Suprapubic skin (tissue), 4 donors: ENCODE measurements at regions not wholly inside any gene's neighbourhood (a gene's known extent, or its start where the extent isn't known, plus 50 kb on each side); places are given as distances from the start of the nearest gene placed in this dataset.

ENCODE experiments used
- DNase-seq, 2 donors: peaks; one replicate each; pipeline ENCODE4 v3.0.0-alpha.2; 2019; ENCODE audit warnings: low spot score in 2 of 2
- H3K27ac ChIP-seq: fragments of 200-600 bp; sonication (generic); one replicate; pipeline ENCODE4 v1.5.1; 2019
- H3K27me3 ChIP-seq: fragments of 200-600 bp; sonication (generic); one replicate; pipeline ENCODE4 v1.5.1; 2019
- H3K36me3 ChIP-seq: fragments of 200-600 bp; sonication (generic); one replicate; pipeline ENCODE4 v1.5.1; 2019
- H3K4me1 ChIP-seq: fragments of 200-600 bp; sonication (generic); one replicate; pipeline ENCODE4 v1.5.1; 2019
- H3K4me3 ChIP-seq: fragments of 200-600 bp; sonication (generic); one replicate; pipeline ENCODE4 v1.5.1; 2019; ENCODE audit warnings: mild to moderate bottlenecking
- H3K9me3 ChIP-seq: fragments of 200-600 bp; sonication (generic); one replicate; pipeline ENCODE4 v1.5.1; 2019
- CTCF ChIP-seq, 2 donors: fragments of 200-600 bp in 1 of 2; fragments of 450-650 bp in 1 of 2; sonication (generic) in 1 of 2; IDR thresholded peaks; one replicate each; pipeline ENCODE4 v1.5.1; 2016 to 2019; ENCODE audit warnings: antibody characterized with exemption in 2 of 2, mild to moderate bottlenecking in 1 of 2, moderate library complexity in 1 of 2
- EP300 ChIP-seq: sonication (generic); formaldehyde crosslinking; IDR thresholded peaks from one replicate; pipeline ENCODE4 v1.6.1; 2017; ENCODE audit warnings: antibody characterized with exemption
- POLR2A ChIP-seq, 2 donors: fragments of 450-650 bp; IDR thresholded peaks; one replicate each; pipeline ENCODE4 v1.6.1; 2017; ENCODE audit warnings: antibody characterized with exemption in 2 of 2, mild to moderate bottlenecking in 2 of 2, moderate library complexity in 2 of 2
- POLR2AphosphoS5 ChIP-seq, 3 donors: sonication (generic); formaldehyde crosslinking; IDR thresholded peaks; one replicate each; pipeline ENCODE4 v1.6.1; 2017; ENCODE audit warnings: antibody characterized with exemption in 3 of 3
- WGBS: methylation state at CpG from one replicate; pipeline ENCODE4 v1.1.5; 2018; 5-methylcytosine and 5-hydroxymethylcytosine counted together

- H3K4me3 ChIP-seq, result no peak overlapping the region
- no peaks in the 10 kb centered on the region for H3K27me3 ChIP-seq
- H3K27ac ChIP-seq, result no peak overlapping the region
- no peaks in the 10 kb centered on the region for H3K9me3 ChIP-seq
- H3K4me1 ChIP-seq, result no peaks in the 10 kb centered on the region
- no peak for DNase-seq
- no peak for TF ChIP-seq POLR2AphosphoS5 (IDR thresholded peaks at IDR 0.05)
- TF ChIP-seq POLR2A (IDR thresholded peaks at IDR 0.05), result no peak
- TF ChIP-seq CTCF (IDR thresholded peaks at IDR 0.05), result no peak
- no peak for TF ChIP-seq EP300
- H3K36me3 ChIP-seq, result no peaks in the 10 kb centered on the region
Measured at GRCh38 chr7:16098058-16098457, 323.3 kb downstream of the CRPPA start.

- Histone ChIP-seq H3K4me1 (no peaks in the 10 kb centered on the region), H3K27ac (no peak overlapping the region), H3K4me3 (no peak overlapping the region), H3K36me3 (no peaks in the 10 kb centered on the region), H3K9me3 (no peaks in the 10 kb centered on the region), H3K27me3 (no peaks in the 10 kb centered on the region)
- TF ChIP-seq POLR2AphosphoS5 (IDR thresholded peaks at IDR 0.05), result no peak
- TF ChIP-seq CTCF (IDR thresholded peaks at IDR 0.05), result no peak
- TF ChIP-seq POLR2A (IDR thresholded peaks at IDR 0.05), result no peak
- no peak for TF ChIP-seq EP300
- DNase-seq, result no peak
- WGBS, result 66% methylated on average over 3 of the region's 3 CpGs
Measured at GRCh38 chr7:16095171-16095950, 326.0 kb downstream of the CRPPA start.

- TF ChIP-seq POLR2AphosphoS5 (IDR thresholded peaks at IDR 0.05) (no peak), POLR2A (IDR thresholded peaks at IDR 0.05) (no peak), EP300 (no peak), CTCF (IDR thresholded peaks at IDR 0.05) (no peak)
- 91% methylated on average over 2 of the region's 2 CpGs for WGBS
- Histone ChIP-seq H3K4me1 (no peaks in the 10 kb centered on the region), H3K9me3 (no peaks in the 10 kb centered on the region), H3K27ac (no peak overlapping the region), H3K27me3 (no peaks in the 10 kb centered on the region), H3K4me3 (no peak overlapping the region), H3K36me3 (no peaks in the 10 kb centered on the region)
- DNase-seq, result no peak
Measured at GRCh38 chr7:16094651-16095050, 326.7 kb downstream of the CRPPA start.

GRCh38 chr7:16092711-16093110 lies 328.6 kb downstream of the CRPPA start:
- WGBS, result 76% methylated on average over 2 of the region's 2 CpGs
- Histone ChIP-seq H3K4me3 (no peak overlapping the region), H3K27me3 (no peaks in the 10 kb centered on the region), H3K27ac (no peak overlapping the region), H3K36me3 (no peaks in the 10 kb centered on the region), H3K9me3 (no peaks in the 10 kb centered on the region), H3K4me1 (no peaks in the 10 kb centered on the region)
- TF ChIP-seq CTCF (IDR thresholded peaks at IDR 0.05) (no peak), EP300 (no peak), POLR2AphosphoS5 (IDR thresholded peaks at IDR 0.05) (no peak), POLR2A (IDR thresholded peaks at IDR 0.05) (no peak)
- no peak for DNase-seq

- Histone ChIP-seq H3K27ac (no peak overlapping the region), H3K27me3 (no peaks in the 10 kb centered on the region), H3K4me3 (no peak overlapping the region), H3K36me3 (no peaks in the 10 kb centered on the region), H3K9me3 (no peaks in the 10 kb centered on the region), H3K4me1 (no peaks in the 10 kb centered on the region)
- no peak for DNase-seq
- TF ChIP-seq CTCF (IDR thresholded peaks at IDR 0.05) (no peak), POLR2AphosphoS5 (IDR thresholded peaks at IDR 0.05) (no peak), POLR2A (IDR thresholded peaks at IDR 0.05) (no peak), EP300 (no peak)
- 50% methylated on average over 5 of the region's 5 CpGs for WGBS
Measured at GRCh38 chr7:16091701-16092310, 329.5 kb downstream of the CRPPA start.
